Pulmonary artery endothelial cell (primary cell): ENCODE measurements at regions not wholly inside any gene's neighbourhood (a gene's known extent, or its start where the extent isn't known, plus 50 kb on each side); places are given as distances from the start of the nearest gene placed in this dataset.

Source experiments
- DNase-seq: peaks from one replicate; pipeline ENCODE4 v3.0.0-alpha.2; 2011; ENCODE audit warnings: low read depth, low spot score

DNA sequence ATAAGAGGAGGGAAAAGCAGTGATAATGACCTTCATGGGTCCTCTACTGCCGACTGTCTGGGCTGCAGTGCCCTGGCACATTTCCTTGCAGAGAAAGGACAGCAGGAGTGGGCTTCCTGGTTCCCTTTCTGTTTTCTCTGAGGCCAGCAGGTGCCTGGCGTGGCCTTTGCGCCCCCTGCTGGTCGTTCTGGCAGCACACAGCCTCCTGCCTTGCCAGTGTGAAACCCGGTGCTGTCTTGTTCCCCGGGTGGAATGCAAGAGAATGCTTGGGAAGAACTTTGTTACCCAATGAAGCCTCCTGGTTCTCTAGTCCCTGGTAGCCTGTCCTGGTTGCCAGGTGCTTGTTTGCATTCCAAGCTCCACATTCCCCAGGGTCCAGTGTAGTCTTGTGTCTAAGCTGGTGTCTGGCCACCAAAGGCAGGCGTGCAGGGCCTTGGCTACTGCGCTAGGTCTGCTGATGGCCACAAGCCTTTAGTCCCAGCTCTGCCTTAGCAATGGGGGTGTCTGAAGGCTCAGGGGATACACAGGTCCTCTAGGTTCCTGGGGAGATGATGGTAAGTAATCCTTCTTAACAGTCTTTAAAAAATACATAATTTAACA lies 1392.4 kb upstream of the TMEM132C start:
- no peak for DNase-seq

DNA sequence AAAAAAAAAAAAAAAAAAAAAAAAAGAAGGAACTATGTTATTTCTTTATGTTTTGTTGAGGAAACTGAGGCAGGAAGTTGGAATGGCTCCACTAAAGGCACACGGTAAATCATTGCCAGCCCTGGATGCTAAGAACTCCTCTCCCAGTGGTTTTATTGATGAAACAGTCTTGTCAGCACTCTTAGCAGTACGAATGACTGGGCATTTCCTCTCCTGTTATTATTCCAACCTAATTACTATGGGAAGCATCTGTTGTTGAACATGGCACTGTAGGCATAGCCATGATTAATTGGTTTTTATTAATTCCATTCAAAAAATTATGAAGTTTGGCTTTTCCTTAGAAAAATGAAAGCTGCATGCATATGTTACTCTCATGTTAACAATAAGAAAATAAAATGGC lies 1387.1 kb upstream of the TMEM132C start:
- no peak for DNase-seq

DNA sequence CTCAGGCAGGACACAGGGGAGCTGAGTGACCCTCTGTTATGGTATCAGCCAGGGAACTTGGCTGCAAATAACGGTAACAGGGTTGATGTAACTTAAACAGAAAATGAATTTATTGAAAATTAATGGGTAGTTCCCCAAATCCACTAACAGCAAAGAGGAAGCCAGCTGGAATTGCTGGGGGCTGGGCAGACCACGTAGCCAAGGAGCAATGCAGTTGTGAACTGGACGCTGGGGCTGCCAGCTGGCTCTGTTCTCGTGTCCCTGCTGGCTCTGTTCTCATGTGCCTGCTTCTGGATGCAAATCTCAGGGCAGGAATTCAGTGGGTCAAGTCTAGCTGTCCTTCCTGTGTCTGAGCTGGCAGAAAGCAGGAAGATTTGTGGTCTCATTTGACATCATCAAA lies 1383.3 kb upstream of the TMEM132C start:
- DNase-seq: no peak

GRCh38 chr12:126889501-126889900 lies 1377.5 kb upstream of the TMEM132C start:
- no peak for DNase-seq

- DNase-seq: no peak
Observed at GRCh38 chr12:126890097-126890496, 1376.9 kb upstream of the TMEM132C start.

DNA sequence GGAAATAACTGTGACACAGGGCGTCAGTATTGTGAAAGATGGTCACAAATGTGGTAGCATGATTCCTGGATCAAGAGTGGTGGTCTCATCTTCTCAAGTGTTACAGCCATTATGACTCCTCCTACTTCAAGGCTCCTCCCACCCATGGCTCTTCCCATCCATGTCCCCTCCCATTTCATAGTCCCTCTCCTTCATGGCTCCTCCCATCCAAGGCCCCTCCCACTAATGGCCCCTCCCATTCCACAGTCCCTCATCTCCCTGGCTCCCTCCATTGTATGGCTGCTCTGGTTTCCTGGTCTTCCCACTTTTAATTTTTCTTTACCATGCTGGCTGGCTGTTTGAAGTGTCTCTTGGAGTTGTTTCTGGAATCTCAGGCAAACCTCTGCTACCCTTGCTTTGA lies 1375.2 kb upstream of the TMEM132C start:
- DNase-seq: no peak

DNA sequence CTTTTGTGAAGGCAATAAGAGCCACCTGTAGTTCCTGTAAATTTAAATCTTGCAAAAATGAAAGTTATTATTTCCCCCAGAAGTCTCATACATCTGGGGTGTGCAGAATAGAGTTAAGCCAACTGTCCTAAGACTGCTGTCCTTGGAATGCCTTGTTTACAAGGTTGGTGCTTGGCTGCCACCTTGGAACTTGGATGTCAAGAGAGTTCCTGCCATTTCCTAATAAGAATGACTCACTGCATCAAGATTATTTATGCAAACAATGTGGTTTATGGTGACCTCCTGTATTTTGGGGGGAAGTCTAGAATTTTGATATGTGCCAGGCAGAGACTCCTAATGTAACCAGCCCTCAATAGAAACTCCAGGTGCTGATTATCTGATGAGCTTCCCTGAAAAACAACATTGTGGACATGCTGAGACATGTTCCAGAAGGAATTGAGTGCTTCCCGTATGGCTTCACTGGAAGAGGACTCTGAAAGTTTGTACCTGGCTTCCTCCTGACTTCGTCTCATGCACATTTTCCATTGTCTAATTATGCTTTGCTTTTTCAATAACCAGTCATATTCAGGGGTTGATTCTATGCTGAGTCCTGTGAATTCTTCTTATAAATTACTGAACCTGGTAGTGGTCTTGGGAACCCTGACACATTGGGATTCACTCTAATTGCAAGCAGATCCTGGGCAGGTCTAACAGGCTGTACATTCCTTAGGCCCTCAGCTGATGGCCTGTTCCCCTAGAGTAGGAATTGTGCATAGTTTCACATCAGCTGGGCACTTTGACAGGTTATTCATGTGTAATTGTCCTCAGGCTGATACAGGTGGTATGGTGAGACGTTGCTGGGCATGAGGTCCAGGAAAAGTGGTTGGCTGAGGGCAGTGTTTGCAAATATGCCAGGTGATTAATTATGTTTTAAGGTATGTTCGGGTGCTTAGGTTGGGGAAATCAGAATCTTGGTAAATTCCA lies 1370.7 kb upstream of the TMEM132C start:
- no peak for DNase-seq

DNA sequence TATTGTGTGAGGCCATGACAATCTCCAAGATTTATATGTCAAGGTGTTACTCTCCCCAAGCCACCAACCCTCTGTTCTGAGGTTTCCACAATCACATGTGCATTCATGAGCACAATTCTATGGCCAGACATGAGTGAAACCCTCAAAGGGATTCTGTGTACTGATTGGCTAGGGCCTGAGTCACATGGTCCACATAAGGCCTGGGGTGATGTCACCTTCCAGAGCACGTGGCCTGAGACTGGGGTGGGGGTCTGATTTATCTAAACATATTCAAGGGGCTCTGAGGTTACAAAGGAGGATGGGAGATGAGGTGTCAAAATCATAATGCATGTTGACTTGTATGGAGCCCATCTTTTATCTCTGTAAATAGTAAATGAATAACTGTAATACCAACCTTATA lies 1369.9 kb upstream of the TMEM132C start:
- no peak for DNase-seq

GRCh38 chr12:126897778-126898177 lies 1369.2 kb upstream of the TMEM132C start:
- no peak for DNase-seq

DNA sequence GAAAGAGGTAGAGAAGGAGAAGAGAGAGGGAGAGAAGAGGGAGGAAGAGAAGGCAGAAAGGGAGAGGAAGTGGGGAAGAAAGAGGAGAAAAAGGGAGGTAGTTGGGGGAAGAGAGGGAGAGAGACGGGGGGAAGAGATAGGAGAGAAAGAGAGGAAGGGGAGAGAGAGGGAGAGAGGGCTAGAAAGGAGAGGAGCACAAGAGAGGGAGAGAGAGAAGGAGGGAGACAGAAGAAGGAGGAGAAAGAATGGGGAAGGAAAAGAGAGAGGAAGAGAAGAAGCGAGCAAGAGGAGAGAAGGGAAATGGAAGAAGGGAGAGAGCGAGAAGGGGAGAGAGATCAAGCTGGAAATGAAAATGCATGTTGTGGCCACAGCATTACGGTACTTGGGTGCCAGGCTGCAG lies 1368.4 kb upstream of the TMEM132C start:
- DNase-seq: no peak

- no peak for DNase-seq
Observed at GRCh38 chr12:126899926-126900792, 1366.8 kb upstream of the TMEM132C start.

- DNase-seq: no peak
Observed at GRCh38 chr12:126903027-126903876, 1363.7 kb upstream of the TMEM132C start.

DNA sequence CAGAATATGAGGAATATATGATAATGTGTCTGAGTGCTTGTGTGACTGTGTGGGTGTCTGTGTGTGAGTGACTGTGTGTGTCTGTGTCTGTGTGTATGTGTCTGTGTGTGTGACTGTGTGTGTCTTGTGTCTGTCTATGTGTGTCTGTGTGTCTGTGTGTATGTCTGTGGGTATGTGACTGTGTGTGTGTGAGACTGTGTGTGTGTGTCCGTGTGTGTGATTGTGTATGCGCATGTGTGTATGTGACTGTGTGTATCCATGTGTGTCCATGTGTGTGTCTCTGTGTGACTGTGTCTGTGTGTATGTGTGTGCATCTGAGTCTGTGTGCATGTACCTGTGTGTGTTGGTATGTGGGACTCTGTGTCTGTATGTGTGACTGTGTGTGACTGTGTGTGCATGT lies 1361.2 kb upstream of the TMEM132C start:
- DNase-seq: no peak

GRCh38 chr12:126907900-126908764 lies 1358.8 kb upstream of the TMEM132C start:
- no peak for DNase-seq

GRCh38 chr12:126908765-126909142 lies 1358.2 kb upstream of the TMEM132C start:
- DNase-seq: no peak

- DNase-seq: no peak
Observed at GRCh38 chr12:126910570-126910969, 1356.4 kb upstream of the TMEM132C start.

DNA sequence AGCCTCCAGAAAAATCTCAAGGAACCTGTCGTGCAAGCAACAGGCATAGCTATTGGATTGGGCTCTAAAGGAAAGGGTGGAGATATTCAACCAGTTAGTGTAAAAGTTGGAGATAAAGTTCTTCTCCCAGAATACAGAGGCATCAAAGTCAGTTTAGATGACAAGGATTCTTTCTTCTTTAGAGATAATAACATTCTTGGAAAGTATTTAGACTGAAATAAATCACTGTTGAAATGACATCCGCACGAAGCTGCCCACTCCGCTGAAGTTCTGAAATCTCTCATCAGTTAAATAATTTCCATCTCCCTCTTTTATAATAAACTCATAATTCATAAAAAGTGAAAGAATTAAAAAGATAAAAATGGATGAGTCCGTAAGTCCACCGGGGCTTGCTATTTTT lies 1354.9 kb upstream of the TMEM132C start:
- no peak for DNase-seq

DNA sequence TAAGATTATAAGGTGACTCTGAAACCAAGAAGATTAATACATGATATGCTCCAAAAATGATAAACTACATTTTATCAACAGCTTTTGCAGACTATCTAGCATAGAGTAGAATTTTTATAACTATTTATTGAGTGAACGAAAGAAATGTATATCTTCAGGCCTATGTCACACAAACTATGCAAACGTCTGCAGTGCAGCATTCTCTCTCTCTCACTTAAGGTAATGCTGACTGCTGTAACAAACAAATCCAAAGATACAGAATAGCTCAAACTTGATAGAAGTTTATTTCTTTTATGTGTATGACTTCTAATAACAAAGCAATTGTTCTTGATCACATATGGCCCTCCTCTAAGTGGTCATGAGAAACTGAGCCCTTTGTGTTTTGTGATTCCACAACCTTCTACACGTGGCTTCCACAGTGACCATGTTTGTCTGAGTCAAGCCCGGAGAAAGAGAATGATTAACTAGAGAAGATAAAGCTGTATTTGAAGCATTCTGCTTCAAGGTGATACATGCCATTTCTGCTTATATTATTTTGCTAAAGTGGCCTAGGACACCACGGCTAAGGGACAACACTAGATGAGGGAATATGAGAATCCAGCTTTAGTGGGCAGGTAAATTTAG lies 1352.7 kb upstream of the TMEM132C start:
- DNase-seq: no peak

- DNase-seq: no peak
Observed at GRCh38 chr12:126915309-126915708, 1351.7 kb upstream of the TMEM132C start.
